GM18508 (cell line): ENCODE measurements at regions not wholly inside any gene's neighbourhood (a gene's known extent, or its start where the extent isn't known, plus 50 kb on each side); places are given as distances from the start of the nearest gene placed in this dataset.

ENCODE experiments used
- ATAC-seq: cut with Tn5 transposase; IDR thresholded peaks from one replicate; pipeline ENCODE4 v1.9.1; 2021; ENCODE audit warnings: moderate number of reproducible peaks; ENCODE audit not compliant: insufficient read depth, unreplicated experiment

DNA sequence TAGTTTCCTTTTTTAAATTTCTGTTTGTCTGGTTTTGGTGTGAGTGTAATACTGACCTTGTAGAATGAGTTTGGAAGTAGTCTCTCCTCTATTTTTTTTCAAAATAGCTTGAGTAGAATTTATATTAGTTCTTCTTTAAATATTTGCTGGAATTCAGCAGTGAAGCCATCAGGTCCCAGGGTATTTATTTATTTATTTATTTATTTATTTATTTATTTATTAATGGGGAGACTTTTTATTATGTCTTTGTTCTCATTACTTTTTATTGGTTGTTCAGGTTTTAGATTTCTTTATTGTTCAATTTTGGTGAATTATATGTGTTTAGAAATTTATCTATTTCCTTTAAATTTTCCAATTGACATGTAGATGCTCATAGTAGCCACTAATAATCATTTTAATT, 875.8 kb upstream of the COX7C start:
- ATAC-seq = no peak

DNA sequence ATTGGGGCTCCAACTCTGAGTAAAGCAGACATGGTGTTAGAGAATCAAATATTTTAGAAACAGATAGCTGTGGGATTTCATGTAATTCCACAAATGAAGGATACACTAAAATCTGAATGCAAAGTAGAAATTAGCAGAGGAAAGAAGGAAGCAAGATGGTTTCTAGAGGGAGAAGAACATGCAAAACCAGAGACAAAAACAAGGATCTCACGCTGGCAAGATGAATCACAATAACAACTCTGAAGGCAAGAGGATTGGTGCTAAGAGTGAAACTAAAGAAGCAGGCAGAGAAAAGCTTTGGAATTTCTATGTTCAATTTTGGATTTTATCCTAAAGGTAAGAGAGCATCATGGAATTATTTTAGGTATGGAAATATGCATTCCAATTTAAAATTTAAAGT, 857.2 kb upstream of the COX7C start:
- no peak for ATAC-seq

DNA sequence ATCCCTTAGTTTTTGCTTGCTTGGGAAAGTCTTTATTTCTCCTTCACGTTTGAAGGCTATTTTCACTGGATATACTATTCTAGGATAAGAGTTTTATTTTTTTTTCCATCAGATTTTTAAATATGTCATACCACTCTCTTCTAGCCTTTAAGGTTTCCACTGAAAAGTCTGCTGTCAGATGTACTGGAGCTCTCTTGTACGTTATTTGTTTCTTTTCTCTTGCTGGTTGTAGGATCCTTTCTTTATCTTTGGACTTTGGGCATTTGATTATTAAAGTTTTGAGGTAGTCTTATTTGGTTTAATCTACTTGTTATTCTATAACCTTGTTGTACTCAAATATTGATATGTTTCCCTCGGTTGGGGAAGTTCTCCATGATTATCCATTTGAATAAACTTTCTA, 848.4 kb upstream of the COX7C start:
- ATAC-seq = no peak

DNA sequence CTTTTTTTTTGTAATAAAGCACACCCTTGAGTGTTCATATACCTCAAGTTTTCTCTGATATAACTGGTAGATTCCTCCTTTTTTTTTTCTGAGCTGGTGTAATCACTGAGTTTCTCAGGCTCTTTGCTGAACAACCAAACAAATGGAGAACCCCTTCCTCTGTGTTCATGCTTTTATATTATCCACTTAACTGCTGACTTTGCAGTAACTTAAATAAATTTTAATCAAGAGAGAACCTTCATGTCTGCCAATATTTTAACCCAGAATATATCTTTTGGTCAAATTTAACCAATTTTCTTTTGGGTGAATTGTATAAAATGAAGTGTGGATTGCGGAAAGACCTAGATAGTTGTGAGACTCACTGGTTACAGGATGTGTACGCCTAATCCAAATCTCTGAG, 833.0 kb upstream of the COX7C start:
- no peak for ATAC-seq

DNA sequence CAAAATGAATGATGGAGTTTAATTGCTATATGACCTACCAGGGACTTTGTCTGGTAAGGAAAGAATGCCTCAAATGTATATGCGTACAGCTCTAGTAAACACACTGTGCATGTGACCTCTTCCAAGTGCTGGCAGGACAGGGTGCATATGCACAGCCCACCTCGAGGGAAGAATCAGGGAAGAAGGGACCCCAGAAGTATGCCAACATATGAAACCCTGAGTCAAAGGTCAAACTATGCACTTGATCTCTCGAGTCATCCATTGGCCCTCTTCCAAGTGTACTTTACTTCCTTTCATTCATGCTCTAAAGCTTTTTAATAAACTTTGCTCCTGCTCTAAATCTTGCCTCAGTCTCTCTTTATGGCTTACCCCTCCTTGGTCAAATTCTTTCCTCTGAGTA, 804.6 kb upstream of the COX7C start:
- no peak for ATAC-seq

DNA sequence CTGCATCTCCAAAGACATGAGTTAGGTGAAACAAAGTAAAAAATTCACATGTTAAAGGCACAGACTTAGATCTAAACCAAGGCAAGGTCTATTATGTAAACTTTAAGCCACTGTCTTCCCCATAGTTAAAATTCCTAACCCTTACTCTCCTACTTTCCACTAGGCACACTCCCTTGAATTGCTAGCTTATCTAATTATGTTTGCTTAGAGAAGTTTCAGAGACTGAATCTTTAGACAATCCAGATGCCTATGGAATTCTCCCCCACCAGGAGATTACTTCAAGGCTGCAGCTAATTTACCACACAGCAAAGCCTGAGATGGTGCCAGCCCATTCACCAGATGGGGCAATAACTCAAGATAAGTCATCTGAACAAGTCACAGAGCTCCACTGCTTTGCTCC, 803.1 kb upstream of the COX7C start:
- ATAC-seq = no peak

DNA sequence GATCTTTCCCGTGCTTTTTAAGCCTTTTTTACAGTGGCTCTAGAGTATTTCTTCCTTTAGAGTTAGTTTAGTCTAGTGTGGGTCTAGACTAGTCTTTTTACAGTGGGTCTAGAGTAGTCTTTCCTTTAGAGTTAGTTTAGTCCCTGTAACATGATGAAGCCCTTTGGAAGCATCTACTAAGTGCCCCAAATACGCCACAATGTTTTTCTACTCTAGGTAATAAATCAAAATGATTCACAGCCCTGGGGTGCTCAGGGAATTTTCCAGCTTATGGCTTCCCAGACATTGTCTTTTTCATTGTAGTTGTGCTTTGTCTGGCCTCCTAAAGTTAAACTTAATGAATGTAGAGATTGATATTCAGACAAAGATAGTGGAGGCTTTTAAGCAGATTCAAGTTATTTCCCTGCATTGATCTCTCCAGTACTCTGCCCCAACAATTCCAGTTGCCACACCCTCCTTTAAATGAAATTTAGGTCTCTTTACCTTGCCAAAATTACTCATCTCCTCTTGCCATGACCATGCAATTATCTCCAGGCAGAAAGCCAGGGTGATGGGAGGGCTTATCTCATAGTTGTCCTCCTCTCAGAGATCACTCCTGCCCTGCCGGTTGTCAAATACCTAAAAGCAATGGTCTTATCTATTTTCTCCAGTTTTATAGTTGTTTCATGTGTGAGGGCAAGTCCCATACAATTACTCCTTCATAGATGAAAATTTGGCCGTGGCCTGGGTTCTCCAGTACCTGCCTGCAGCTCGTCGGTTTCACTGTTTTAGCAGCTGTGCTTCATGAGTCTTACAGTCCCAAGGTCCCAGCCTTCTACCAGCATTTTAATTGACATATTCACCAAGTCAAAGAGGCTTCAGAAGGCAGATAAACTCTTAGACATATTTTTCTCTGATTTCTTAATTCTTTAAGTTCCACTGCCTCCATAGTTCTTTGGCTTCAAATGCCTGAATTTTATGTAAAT, 794.0 kb upstream of the COX7C start:
- no peak for ATAC-seq

DNA sequence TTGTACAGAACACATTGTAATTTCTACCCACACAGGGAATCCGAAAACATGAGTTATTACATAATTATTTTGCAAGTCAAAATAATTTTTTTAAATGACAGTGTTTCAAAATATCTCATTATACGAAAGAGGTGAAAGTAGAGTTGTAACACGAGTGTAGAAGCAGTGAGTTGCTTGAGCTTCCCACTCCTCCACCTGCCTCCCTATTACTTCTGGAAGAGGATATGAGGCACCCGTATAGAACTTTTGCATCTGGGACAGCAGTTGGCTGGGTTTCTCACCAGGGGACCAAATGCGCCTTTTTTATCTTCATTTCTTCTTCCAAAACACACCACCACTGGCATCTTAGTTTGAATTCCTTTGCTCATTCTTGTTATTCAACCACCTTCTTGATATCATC, 779.0 kb upstream of the COX7C start:
- no peak for ATAC-seq

DNA sequence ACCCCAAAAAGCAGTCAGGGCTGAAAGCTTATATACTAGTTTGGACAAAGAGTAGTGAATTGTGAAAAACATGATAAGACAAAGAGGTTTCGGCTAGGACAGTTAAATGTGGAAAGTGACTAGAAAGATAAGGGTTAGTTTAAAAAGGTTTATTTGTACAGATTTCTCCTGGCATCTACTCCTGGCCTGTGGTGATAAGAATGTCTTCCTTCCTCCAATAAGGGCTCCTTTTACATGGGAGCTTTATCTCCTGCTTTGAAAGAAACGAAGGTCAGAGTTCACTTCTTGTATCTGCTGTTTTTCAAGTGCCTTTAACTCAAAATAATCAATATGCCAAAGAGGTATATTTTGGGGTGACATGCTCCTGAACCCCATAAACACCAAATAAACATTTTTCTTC, 776.1 kb upstream of the COX7C start:
- no peak for ATAC-seq

DNA sequence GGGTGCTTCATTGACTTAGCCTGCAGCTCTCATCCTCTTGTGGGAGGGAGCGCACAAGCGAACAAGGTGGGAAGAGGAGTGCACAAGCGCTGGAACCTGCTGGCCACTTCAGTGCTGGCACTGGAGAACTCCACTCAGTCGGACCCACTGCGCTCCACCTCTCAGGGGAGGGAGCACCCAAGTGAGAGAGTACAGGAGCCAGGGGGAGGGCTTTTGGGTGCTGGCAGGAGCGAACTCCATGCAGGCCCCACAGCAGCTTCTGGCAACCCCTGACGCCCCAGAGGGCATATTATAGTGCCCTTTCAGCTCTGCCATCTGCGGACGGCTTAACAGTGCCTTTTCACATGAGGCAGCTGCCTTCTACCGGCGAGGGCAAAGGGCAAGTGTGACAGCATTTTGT, 774.2 kb upstream of the COX7C start:
- ATAC-seq = no peak

DNA sequence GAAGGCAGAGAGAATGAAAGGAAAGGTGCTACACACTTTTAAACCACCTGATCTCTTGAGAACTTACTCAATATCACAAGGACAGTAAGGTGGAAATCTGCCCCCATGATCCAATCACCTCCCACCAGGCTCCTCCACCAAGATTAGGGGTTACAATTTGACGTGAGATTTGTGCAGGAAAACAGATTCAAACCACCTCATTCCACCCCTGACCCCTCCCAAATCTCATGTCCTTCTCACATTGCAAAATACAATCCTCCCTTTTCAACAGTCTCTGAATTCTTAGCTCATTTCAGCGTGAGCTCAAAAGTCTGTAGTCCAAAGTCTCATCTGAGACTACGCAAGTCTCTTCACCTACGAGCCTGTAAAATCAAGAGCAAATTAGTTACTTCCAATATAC, 768.3 kb upstream of the COX7C start:
- no peak for ATAC-seq

DNA sequence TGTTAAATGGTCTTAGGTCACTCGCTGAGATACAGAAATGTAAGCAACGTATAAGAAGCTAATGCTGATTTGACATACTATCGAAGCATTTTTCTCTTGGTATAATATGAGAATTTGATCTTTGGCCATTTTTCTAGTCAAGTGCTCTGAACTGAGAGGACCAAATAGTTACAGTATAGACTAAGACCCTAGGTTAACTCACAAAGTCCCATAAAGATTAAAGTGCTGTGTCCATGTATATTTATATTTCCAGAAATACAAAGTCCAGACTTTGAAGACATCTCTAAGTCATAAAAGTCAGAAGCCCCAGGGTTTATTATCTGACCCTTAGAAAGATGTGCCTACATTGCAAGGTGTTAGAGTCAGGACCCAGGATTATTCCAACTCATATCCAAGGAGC, 752.4 kb upstream of the COX7C start:
- no peak for ATAC-seq

DNA sequence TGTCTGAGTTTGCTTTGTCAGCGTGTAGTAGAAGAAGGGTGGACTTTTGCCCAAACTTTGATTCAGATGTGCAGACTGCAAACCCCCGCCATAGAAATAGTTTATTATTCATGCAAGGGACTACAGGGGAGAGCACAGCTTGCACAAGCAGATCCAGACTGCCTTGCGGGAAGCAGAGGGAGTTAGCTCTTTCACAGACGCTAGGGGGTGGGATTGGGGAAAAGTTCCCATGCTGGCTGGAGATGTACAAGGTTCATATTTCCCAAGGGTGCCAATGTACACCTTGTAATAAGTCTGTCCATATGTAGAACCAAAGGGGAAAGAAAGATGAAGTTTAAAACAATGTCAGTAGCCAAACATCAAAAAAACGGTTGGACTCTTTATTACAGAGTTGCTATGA, 749.7 kb upstream of the COX7C start:
- ATAC-seq = no peak

DNA sequence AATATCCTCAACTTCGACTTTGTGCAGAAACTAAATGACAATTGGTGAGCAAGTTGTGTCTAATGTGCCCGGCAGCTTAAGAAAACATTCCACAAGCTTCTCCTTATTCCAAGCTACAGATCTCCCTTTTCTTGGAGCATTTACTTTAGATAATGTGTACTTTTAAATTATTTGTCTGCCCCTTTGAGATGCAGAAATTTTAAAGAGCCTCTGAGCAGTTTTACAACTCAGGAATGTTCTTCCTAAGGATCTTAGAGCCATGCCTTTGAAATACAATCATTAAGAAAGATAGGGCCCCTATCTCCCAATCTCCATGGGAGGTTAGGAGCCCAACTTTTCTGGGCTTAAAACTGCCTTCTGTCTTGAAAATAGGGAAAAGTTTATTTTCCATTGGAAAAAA, 723.7 kb upstream of the COX7C start:
- no peak for ATAC-seq

DNA sequence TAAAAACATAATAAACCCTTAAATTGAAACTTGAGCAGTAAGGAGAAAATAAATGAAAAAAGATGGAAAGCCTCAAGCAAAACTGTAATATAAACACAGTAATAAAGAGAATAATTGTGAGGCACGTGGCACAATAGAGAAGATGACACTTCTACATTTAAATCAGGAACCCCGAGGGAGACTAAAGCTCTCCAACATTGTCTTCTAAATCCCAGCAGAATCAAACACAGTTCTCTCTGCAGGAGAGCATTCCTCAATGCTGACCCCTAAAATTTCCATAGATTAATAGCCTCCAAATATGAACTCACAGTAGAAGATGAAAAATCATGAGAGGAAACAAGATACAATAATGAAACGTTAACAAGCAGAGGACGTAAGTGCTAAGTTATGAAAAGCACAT, 721.2 kb upstream of the COX7C start:
- ATAC-seq = no peak

DNA sequence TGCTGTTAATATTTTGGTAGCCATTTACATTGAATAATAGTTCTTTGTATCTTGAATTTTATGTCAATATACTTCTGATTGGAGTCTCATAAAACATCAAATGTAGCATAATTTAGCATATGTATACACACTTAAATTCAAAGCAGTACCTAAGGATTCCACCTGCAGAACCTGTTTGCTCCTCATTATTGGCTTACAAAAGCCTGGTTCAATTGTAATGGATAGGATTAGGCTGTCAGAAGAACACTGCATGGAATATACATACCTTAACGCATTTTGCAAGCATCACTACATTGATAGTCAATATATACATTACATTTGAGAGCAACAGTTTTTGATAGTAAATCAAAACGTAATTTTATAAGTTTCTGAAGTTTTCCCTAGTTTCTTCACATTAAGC, 711.3 kb upstream of the COX7C start:
- no peak for ATAC-seq

DNA sequence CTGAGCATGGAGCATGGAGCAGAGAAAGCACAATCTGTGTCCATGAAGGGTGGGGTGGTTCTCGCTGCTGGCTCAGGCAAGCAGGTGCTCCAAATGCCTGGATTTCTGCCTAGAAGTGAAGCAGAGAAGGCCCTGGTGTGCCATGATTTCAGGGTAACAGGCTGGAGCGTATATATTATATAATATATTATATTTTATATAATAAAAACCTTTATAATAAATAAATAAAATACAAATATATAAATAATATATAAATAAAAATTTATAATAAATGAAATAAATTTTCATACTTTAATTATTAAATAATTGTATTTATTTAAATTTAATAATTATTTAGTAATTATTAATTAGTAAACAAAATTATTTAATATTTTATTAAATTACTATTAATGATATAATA, 707.4 kb upstream of the COX7C start:
- no peak for ATAC-seq

DNA sequence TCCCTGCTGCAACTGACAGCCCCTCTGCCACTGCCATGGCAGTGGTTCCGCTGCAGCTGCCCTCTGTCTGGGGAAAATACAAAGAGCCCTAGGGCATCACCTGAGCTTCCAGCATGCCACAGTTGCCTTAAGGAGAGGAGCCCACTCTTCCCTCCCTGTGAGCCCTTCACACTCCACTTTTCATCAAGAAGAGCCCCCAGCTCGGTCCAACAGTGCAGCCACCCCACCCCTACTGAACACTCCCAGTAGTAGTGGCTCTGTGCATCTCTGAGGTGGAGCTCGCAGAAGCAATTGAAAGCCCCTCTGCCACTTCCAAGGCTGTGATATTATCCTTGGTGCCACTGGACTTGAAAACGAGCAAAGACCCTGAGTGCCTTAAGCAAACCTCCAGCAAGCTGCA, 696.8 kb upstream of the COX7C start:
- ATAC-seq = no peak

DNA sequence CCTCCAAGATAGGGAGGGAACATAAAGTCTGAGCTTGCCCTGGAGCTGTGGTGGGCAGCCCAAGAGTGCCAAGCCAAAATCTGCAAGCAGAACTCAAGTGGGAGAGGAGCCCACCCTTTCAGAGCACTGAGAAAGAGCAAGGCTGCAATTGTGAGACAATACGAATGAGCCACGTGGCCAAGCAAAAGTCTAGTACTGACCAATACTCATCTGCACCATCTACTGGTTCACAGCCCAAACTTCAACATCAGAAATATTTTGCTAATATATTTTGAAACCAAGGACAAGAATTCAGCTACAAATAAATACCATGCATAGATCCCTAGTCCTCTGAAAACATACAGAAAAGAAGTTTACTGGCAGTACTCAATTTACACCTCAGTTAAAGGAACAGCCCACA, 696.2 kb upstream of the COX7C start:
- ATAC-seq = no peak

DNA sequence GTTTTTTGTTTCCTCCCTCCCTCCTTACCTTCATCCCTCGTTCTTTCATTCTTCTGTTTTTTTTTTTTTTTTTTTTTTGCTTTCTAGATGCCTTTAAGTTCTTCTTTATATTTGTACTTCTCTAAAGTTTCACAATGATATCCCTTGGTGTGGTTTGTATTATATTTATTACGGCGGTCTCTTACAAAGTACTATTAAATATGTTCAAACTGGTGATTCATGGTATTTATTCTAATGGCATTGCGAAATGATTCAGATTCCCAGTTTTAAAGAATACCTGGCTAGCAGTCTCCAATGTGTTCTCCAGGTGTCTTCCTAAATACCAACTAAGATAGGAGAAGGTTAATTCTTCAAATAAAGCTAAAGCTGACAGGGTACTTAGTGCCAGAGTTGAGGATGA, 690.1 kb upstream of the COX7C start:
- ATAC-seq = no peak

DNA sequence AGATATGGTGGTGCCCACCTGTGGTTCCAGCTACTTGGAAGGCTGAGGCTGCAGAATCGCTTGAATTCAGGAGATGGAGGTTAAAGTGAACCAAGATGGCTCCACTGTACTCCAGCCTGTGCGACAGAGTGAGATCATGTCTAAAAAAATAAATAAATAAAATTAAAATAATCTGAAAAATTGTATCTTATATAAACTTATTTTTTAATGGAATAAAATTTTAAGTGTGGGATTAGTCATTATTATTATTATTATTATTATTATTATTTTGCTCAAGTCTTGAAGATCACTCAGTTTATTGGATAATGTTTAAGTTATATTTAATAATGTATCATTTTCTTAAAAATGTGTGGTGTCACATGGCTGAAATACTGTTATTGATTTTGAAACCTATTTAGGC, 688.0 kb upstream of the COX7C start:
- ATAC-seq = no peak

DNA sequence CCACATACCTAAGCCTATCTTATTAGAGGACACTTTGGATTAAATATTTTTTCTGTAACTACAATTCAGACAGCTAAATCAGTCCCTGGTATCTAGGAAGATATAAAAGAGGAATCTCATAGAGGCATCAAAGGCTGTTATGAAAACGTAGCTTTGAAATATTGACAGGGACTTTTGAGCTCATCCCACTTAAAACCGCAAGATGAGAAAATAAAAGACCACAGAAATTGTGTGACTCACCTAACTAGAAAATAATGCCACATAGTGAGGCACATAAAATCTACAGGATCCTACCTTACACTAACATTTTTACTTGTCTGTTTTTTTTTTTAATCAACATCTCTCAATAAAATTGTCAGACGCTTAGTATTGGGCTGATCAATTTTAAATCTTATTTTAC, 686.5 kb upstream of the COX7C start:
- no peak for ATAC-seq
